Cardiac muscle cell (in vitro differentiated cells and primary cell): ENCODE measurements at regions not wholly inside any gene's neighbourhood (a gene's known extent, or its start where the extent isn't known, plus 50 kb on each side); places are given as distances from the start of the nearest gene placed in this dataset.
A peak's percentile ranks its signal among the peaks of the same experiment; 100 is the strongest.

Experiments
- DNase-seq, 2 donors: peaks; one replicate each; pipeline versions ENCODE4 v3.0.0 to v3.0.0-alpha.2; 2010 to 2017; ENCODE audit warnings: low read depth in 1 of 2, low spot score in 1 of 2
- H3K27ac ChIP-seq: fragments of 200-600 bp; sonication (generic); 2 replicates; pipeline ENCODE4 v1.5.1; 2016
- H3K27me3 ChIP-seq: fragments of 200-600 bp; sonication (generic); 2 replicates; pipeline ENCODE4 v1.6.0; 2016; ENCODE audit warnings: control low read depth
- H3K36me3 ChIP-seq: fragments of 200-600 bp; sonication (generic); 2 replicates; pipeline ENCODE4 v1.5.1; 2016; ENCODE audit warnings: control low read depth
- H3K4me1 ChIP-seq: fragments of 200-600 bp; sonication (generic); 2 replicates; pipeline ENCODE4 v1.8.1; 2017; ENCODE audit warnings: low read depth, mild to moderate bottlenecking, mixed run types
- H3K4me3 ChIP-seq: fragments of 200-600 bp; sonication (generic); 2 replicates; pipeline ENCODE4 v1.5.1; 2016; ENCODE audit warnings: mild to moderate bottlenecking
- H3K9me3 ChIP-seq: fragments of 200-600 bp; sonication (generic); 2 replicates; pipeline ENCODE4 v1.5.1; 2017; ENCODE audit warnings: low read depth, mild to moderate bottlenecking, control low read depth
- CTCF ChIP-seq: IDR thresholded peaks from 2 replicates; pipeline ENCODE4 v1.5.1; 2012; ENCODE audit warnings: low read depth, mild to moderate bottlenecking, low read length

GRCh38 chr3:106168962-106169750, 300.3 kb upstream of the CBLB start:
- no peaks in the 10 kb centered on the region for H3K27me3 ChIP-seq
- H3K36me3 ChIP-seq, result no peaks in the 10 kb centered on the region
- no peak overlapping the region for H3K27ac ChIP-seq
- no peak for DNase-seq
- no peak overlapping the region for H3K4me3 ChIP-seq
- H3K9me3 ChIP-seq, result no peaks in the 10 kb centered on the region
- no peak for TF ChIP-seq CTCF
- no peaks in the 10 kb centered on the region for H3K4me1 ChIP-seq

GRCh38 chr3:106170636-106171035, 301.8 kb upstream of the CBLB start:
- no peak for TF ChIP-seq CTCF
- no peaks in the 10 kb centered on the region for H3K4me1 ChIP-seq
- no peaks in the 10 kb centered on the region for H3K36me3 ChIP-seq
- no peaks in the 10 kb centered on the region for H3K9me3 ChIP-seq
- no peak overlapping the region for H3K27ac ChIP-seq
- no peak overlapping the region for H3K4me3 ChIP-seq
- H3K27me3 ChIP-seq, result no peaks in the 10 kb centered on the region
- no peak for DNase-seq

GRCh38 chr3:106172101-106172500, 303.3 kb upstream of the CBLB start:
- H3K4me1 ChIP-seq, result no peaks in the 10 kb centered on the region
- H3K27me3 ChIP-seq, result no peaks in the 10 kb centered on the region
- H3K9me3 ChIP-seq, result no peaks in the 10 kb centered on the region
- DNase-seq, result no peak
- no peak for TF ChIP-seq CTCF
- no peak overlapping the region for H3K4me3 ChIP-seq
- H3K36me3 ChIP-seq, result no peaks in the 10 kb centered on the region
- no peak overlapping the region for H3K27ac ChIP-seq

GRCh38 chr3:106172780-106173179, 304.0 kb upstream of the CBLB start:
- no peaks in the 10 kb centered on the region for H3K9me3 ChIP-seq
- TF ChIP-seq CTCF, result no peak
- no peak for DNase-seq
- H3K27me3 ChIP-seq, result no peaks in the 10 kb centered on the region
- H3K36me3 ChIP-seq, result no peaks in the 10 kb centered on the region
- no peaks in the 10 kb centered on the region for H3K4me1 ChIP-seq
- no peak overlapping the region for H3K27ac ChIP-seq
- no peak overlapping the region for H3K4me3 ChIP-seq

GRCh38 chr3:106175276-106175675, 306.5 kb upstream of the CBLB start:
- no peak for TF ChIP-seq CTCF
- no peaks in the 10 kb centered on the region for H3K36me3 ChIP-seq
- H3K27ac ChIP-seq, result no peak overlapping the region
- no peak overlapping the region for H3K4me3 ChIP-seq
- H3K4me1 ChIP-seq, result no peaks in the 10 kb centered on the region
- no peak for DNase-seq
- H3K9me3 ChIP-seq, result no peaks in the 10 kb centered on the region
- no peaks in the 10 kb centered on the region for H3K27me3 ChIP-seq

- no peaks in the 10 kb centered on the region for H3K27me3 ChIP-seq
- H3K9me3 ChIP-seq, result no peaks in the 10 kb centered on the region
- H3K36me3 ChIP-seq, result no peaks in the 10 kb centered on the region
- DNase-seq, result peak in 1 of 2 donors; percentile 32
- H3K4me1 ChIP-seq, result no peaks in the 10 kb centered on the region
- no peak overlapping the region for H3K27ac ChIP-seq
- no peak overlapping the region for H3K4me3 ChIP-seq
- no peak for TF ChIP-seq CTCF
These were observed 307.9 kb upstream of the CBLB start for GRCh38 chr3:106176734-106177133.
